ENCODE measurements at regions not wholly inside any gene's neighbourhood (a gene's known extent, or its start where the extent isn't known, plus 50 kb on each side); places are given as distances from the start of the nearest gene placed in this dataset.

GRCh38 chr5:147997486-147997885, 66.3 kb upstream of the SPINK5 start:
- no peaks in the 10 kb centered on the region for H3K4me1 ChIP-seq (ENCODE audit: control insufficient read depth, extremely low read depth, insufficient read depth, low read length)
- FAIRE-seq (no peak), DNase-seq (ENCODE audit: low read depth, low spot score) (no peak)
- intact Hi-C loops (cut with micrococcal nuclease) (no loop called here), dilution Hi-C loops (cut with MboI; ENCODE audit: extremely low pct_ligation_motif_present, low sequenced_read_pairs) (no loop called here)
- no peak for TF ChIP-seq POLR2AphosphoS5 (IDR thresholded peaks at IDR 0.05; ENCODE audit: insufficient read depth, low read depth, low read length)
- TF ChIP-seq GATA2 (IDR thresholded peaks at IDR 0.05; ENCODE audit: insufficient read depth, insufficient read length, low read depth, low read length): no peak
- TF ChIP-seq MAX (IDR thresholded peaks at IDR 0.05; ENCODE audit: insufficient read depth, insufficient read length): no peak
- no peak for TF ChIP-seq POLR2A (IDR thresholded peaks at IDR 0.05; ENCODE audit: low read depth, low read length)
- TF ChIP-seq FOS (IDR thresholded peaks at IDR 0.05; ENCODE audit: borderline replicate concordance, insufficient read depth, low read length): no peak
- TF ChIP-seq JUN (IDR thresholded peaks at IDR 0.05; ENCODE audit: borderline replicate concordance, insufficient read depth, insufficient read length, low read depth): no peak
- TF ChIP-seq MYC (IDR thresholded peaks at IDR 0.05; ENCODE audit: low read depth, low read length): no peak
- no peak for TF ChIP-seq EZH2 (IDR thresholded peaks at IDR 0.05; ENCODE audit: borderline replicate concordance, low read depth, low read length, severe bottlenecking)
- no peak for TF ChIP-seq CTCF (IDR thresholded peaks at IDR 0.05; ENCODE audit: extremely low read depth in 1 of 2, insufficient read depth in 1 of 2, low read depth in 1 of 2, low read length in 2 of 2)
- no peak overlapping the region for H3K9ac ChIP-seq (replicated peaks; ENCODE audit: extremely low read depth, insufficient read depth, low read length)
- no peaks in the 10 kb centered on the region for H3K79me2 ChIP-seq (ENCODE audit: control insufficient read depth, insufficient read depth, low read length)
- H2AFZ ChIP-seq (ENCODE audit: low read depth, low read length): peak overlapping the region; percentile 38
- H3K27me3 ChIP-seq (ENCODE audit: control insufficient read depth in 2 of 2, insufficient read depth in 2 of 2, low read length in 2 of 2): no peaks in the 10 kb centered on the region
- no peak overlapping the region for H3K27ac ChIP-seq (ENCODE audit: insufficient read depth, low read depth, low read length)
- ChIA-PET POLR2A (no interaction called here), CTCF (no interaction called here)
- BruUV-seq (replicated peaks): no TSS peak
- no peak overlapping the region for H3K4me2 ChIP-seq (ENCODE audit: insufficient read depth, low read length)
- no peaks in the 10 kb centered on the region for H3K9me3 ChIP-seq (replicated peaks; ENCODE audit: control insufficient read depth, insufficient read depth, low read length)
- H3K9me1 ChIP-seq (replicated peaks; ENCODE audit: control insufficient read depth, extremely low read depth, insufficient read depth, low read length): no peaks in the 10 kb centered on the region
- no peak overlapping the region for H3K4me3 ChIP-seq (replicated peaks in 1 of 3; ENCODE audit: insufficient read depth in 1 of 3, low read depth in 1 of 3, low read length in 3 of 3)
- H4K20me1 ChIP-seq (replicated peaks; ENCODE audit: control insufficient read depth, extremely low read depth, insufficient read depth, low read length): no peaks in the 10 kb centered on the region
- no peaks in the 10 kb centered on the region for H3K36me3 ChIP-seq (ENCODE audit: control insufficient read depth in 2 of 2, extremely low read depth in 1 of 2, insufficient read depth in 2 of 2, low read length in 2 of 2)

Measured in endothelial cell of umbilical vein (primary cell).